ENCODE measurements at regions not wholly inside any gene's neighbourhood (a gene's known extent, or its start where the extent isn't known, plus 50 kb on each side); places are given as distances from the start of the nearest gene placed in this dataset.
A peak's percentile ranks its signal among the peaks of the same experiment; 100 is the strongest.

DNA sequence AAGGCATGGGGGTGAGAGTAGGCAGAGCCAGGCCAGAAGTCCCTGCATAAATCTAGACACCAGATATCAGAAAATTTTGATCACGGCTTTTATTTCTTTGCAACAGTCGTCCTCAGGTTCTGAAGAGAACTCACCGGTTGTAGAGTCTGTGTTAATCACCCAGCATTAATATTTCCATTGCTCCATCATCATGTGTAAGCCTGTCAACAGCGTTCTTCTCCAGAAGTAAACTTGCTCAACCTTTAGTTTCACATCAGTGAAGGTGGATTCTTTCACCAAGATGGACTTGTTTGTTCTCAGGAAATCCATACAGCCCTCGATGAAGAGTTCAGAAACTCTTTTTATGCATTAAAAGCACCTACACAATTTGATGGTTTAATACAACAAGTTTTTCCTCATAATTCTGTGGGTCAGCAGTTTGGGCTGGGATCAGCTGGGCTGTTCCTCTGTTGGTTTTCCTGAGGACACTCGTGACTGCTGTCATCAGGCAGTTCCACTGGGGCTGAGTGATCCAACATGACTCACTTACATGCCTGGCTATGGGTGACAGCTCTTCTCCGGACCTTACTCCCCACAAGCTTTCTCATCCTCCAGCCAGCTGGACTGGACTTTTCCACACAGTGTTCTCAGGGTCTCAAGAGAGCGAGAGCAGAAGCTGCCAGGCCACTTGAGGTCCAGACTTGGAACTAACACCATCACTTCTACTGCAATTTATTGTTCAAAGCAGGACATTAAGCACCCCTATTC lies 303.4 kb downstream of the ZNF621 start:
- no peak for DNase-seq

DNA sequence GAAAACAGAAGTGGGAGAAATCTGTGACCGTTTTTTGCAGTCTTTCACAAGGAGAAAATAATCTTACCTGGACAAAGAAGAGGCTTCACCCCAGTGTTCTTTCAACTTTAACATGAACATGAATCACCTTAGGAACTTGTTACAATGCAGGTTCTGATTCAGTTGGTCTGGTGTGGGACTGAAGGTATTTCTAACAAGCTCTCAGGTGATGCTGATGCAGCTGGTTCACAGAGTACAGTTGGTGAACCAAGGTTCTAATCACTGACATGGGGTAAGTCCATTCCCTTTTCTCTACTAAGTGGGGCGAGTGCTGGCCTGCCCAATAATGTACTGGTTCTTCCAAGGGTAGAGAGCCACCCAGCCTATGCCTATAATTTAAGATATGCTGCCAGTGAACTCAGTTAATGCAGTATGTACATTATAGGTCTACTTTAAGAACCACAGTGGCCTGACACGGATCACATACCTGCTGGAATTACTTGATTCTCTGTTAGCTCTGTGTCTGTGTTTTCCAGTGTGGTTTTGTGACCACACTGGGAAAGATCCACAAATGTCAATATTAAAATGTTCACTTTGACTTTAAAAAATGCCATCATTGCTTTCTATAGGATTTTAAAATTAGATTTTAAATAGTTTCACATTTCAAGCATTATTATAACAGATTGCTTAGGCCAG lies 304.1 kb downstream of the ZNF621 start:
- no peak for DNase-seq

DNA sequence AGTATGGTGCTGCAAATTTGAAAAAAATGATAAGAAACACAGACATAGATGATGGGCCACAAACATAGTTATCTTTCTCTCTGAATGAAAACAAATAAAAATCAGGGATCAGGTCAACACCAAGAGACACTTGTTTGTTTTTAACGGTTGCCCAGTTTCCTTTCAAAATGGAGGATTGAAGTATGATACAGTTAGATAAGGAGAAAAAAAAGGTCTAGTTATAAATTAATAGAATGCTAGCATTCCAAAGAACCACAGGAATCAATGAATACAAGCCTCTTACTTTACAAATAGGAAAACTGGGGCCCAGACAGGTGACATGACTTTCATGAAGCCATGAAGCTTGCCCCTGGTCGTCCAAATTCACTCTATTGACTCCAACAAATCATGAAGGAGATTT lies 305.1 kb downstream of the ZNF621 start:
- no peak for DNase-seq

DNA sequence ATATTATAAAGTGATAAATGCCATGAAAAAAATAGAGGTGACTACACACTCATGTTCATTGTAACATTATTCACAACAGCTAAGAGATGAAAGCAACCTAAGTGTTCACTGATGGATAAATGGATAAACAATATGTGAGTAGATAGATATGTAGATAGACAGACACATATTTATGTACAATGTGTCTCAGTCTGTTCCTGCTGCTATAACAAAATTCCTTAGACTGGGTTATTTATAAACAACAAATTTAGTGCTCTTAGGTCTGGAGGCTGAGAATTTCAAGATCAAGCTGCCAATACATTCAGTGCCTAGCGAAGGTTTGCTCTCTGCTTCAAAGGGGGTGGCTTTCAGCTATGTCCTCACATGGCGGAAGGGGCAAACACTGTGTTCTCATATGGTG lies 312.5 kb downstream of the ZNF621 start:
- DNase-seq, result no peak

DNA sequence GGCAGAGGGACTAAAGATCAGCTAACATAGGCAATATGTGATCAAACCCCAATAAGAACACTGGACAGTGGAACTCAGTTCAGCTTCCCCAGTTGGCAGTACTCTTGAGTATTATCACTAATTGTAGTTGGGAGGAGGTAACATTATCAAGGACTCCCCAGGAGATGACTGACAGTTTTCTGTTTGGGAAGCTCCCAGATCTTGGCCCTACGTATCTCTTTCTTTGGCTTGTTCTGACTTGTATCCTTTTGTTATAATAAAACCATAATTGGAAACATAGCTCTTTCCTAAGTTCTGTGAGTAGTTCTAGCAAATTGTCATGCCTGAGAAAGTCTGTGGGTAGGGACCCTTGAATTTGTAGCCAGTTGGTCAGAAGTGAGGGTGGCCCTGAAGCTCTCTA lies 316.4 kb downstream of the ZNF621 start:
- no peak for DNase-seq

DNA sequence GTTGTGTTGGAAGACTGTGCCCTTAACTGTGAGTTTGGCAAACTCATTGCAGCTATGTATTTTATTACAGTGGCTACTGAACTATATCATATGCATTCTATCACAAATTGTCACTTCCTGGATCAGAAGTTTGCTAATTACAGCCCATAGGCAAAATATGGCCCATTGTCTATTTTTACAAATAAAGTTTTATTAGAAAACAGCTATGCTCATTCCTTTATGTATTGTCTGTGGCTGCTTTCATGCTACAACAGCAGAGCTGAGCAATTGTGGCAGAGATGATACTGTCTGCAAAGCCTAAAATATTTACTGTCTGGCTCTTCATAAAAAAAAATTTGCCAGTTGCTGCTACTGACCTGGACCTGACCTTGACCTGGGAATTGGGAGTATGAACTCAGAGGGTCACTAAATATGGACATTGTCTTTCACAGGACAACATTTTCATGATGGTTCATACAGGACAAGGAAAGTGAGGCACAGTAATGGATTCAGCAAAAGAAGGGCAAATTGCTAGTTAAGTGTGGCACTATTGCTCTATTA lies 316.9 kb downstream of the ZNF621 start:
- no peak for DNase-seq

DNA sequence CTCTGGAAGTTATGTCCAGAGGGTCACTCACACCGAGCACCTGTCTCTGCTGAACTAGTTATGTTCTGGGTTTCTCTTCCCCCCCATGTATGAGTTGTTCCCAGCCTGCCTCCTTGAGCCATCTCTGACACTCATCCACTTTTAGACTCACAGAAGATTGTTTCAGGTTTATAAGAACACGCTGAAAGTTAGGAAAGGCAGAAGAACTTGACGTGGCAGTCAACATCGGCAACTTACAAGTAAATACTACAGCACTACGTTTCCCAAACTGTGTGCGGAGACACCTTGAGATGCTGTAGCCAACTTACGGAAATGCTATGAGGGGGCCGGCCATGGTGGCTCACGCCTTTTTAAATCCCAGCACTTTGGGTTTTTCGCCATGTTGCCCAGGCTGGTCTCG lies 318.0 kb downstream of the ZNF621 start:
- DNase-seq, result no peak

DNA sequence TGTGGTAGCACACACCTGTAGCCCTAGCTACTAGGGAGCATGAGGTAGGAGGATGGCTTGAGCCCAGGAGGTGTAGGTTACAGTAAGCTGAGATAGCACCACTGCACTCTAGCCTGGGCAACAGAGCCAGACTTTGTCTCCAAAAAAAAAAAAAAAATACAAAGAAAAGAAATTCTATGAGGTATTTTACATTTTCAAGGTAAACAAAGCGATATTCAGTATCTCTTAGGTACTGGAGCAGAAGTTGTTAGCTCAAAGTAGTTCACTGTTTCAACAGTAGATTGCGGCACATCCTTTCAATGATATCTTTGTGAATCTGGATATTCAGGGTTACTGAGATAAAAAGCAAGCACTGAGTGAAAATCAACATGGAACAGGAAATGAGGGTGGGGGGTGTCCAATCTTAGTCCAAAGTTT lies 318.5 kb downstream of the ZNF621 start:
- no peak for DNase-seq

DNA sequence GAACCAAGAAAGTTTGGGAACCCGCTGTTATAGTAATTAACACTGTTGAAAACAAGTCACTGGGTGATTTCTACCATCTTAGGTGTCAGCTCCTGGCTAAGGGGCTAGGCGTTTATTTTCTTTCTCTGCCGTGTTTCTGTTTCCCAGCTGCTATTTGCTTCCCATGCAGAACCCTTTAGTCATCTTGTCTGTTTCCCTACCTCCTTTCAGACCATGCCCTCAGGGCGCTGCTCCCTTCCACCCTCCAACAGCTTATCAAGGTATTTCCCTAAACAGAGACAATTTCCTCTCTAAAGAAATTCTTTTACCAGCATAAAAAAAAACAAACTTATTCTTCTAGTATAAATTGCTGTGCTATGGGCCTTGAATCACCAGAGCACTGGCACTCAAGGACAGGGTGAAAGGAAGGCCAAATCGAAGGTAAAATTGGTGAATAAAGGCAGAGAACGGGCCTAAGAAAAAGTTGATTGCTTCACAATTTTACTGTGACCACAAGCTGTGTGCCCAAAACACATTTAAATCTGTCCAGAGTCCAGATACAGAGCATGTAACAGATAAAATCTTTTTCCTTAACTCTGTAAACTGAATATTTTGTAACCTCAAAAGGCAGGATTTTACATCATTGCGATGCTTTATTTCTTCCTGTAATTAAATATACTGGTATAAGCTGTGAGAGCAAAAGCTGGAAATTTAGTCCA lies 319.2 kb downstream of the ZNF621 start:
- peak in 1 of 3 experiments; percentile 7 for DNase-seq

DNA sequence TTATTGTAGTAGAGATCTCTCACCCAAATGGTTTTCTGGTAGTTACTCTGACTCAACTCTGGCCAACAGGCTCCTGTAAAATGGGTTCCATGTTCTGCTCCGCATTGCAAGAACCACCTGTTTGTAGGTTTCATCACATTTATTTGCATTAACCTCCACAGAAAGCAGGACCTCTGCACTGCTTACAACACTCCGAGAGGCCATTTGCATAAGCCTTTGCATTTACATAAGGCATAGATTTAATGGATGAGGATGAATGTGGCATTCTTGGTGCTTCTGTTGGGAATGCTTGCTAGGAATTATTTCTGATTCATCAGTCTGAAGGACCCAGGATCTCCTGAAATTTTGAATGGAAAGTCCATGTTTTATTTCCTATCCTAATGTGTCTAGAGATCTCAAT lies 320.1 kb downstream of the ZNF621 start:
- DNase-seq, result no peak

DNA sequence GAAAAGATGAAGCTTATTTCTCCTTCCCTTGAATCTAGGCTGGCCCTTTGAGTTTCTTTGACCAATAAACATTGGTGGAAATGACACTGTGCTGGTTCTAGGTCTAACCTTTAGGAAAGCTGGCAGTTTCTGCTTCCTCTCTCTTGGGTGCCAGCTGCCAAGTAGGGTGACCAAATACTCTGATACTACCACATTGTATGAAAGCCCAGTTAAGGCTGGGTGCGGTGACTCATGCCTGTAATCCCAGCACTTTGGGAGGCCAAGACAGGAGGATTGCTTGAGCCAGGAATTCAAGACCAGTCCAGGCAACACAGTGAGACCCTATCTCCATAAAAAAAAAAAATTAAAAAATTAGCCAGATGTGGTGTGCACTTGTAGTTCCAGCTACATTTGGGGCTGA lies 320.7 kb downstream of the ZNF621 start:
- DNase-seq, result no peak

DNA sequence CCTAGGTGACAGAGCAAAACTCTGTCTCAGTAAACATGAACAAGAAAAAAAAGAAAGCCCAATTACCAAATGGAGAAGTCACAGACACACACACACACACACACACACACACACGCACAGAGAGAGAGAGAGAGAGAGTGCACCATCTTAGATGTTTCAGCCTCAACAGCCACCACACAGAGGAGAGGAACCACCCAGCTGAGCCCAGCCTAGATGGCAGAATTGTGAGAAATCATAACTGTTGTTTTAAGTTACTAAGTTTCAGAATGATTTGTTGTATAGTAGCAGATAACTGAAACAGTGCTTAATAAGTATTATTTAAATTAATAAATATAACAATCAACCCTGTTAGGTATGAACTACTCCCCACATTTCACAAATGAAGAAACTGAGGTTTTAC lies 321.2 kb downstream of the ZNF621 start:
- DNase-seq, result no peak

DNA sequence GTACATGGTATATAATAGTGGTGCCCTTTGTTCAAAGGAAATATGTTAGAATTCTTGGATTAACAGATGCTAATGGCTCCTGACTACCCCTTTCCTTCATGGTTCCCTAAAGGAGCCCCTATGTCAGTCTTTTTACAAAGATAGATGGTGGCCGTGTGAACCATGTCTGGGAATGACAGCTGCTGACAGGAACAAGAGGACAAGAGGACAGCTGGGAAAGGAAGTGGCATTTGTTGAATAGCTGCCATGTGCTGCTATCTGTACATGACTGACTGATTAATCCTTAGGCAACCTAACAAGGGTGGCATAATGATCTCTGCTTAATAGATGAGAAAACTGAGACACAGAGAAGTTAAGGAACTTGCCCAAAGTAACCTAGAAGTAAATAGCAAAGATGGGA lies 321.7 kb downstream of the ZNF621 start:
- no peak for DNase-seq

DNA sequence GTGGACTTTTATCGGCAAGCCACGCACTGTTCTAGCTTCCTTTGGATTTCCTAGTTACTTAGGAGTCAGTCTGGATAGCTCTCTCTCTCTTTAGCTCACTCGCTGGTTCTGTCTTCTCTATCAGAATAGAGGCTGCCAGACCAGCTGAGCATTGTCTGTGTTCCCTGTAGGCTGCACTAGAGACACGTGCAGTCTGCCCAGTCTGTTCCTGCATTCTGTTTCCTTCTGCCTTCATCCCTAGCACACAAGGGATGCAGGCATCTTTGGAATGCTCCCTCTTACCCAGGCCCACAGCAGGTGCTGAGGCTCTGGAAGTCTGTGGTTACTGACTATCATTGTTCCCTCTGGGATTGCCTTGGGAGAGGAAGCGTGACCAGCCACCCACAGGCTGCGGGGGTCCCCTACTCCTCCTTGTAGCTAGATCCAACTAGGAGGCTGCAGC lies 322.8 kb downstream of the ZNF621 start:
- no peak for DNase-seq

DNA sequence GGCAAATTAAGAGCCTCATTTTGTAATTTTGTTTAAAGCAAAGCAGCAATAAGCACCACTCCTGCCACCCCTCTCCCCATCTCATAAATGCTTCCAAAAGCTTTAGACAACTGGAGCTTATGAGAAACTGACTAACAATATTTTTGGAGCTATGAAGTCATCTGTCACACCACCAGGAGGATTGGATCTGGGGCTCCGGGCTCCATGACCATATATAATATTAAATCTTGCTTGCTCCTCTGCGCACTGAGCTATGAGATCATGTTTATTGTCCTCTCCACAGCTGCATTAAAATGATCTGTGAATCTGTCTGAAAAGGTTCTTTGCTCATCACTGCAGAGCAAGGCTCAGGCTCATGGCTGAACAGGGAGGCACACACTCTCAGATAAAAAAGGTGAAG lies 323.7 kb downstream of the ZNF621 start:
- DNase-seq, result no peak

DNA sequence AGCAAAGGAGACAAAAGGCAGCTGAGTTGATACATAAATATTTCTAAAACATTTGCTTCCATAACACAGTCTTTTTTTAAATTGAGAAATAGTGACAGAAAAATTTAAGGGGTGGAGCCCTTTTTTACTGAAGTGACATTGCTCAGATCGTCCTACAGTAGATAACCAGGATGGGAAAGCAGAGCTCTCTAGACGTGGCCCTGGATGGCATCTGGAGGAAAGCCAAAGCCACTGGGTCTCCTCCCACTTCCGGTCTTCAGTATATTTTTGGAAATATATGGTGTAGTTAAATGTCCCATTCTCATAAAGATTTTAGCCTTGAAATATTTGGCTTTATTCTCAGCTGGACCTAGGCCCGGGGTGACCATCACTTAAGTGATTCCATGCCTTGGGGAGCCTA lies 326.1 kb downstream of the ZNF621 start:
- DNase-seq, result no peak

DNA sequence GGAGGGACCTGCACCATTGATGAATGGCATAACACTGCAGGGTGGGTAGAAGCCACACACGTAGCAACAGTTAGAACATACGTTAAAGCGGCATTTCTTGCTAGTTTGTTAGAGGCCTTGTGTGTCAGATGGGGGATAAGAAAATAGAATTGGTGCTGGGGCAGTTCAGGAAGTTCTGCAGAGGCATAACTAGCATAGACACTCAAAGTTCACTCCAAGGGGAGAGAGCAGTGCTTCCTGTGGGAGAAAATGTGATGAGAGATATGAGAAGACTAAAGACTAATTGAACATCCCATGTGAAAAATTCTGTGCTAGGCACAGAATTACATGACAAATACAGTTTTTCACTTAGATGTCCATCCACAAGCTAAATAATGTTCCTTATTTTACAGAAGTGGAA lies 327.1 kb downstream of the ZNF621 start:
- no peak for DNase-seq

DNA sequence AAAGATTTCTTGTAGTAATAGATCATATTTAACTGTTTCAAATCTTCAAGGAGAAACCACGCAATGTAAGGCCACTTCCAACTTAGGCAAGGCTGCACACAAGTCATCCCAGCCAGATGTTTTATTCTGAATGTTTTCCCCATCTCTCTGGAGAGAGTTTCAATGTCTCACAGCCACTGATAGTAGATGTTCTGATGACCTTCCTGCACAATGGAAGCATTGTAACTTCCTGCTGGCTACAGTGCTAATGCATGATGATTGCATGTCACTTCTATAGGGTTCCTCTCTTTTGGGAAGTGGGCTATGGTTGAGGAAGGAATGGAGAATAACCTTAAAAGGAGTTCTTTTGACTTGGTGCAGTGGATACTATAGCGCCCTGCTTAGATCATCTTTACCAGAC lies 328.0 kb downstream of the ZNF621 start:
- DNase-seq, result no peak

DNA sequence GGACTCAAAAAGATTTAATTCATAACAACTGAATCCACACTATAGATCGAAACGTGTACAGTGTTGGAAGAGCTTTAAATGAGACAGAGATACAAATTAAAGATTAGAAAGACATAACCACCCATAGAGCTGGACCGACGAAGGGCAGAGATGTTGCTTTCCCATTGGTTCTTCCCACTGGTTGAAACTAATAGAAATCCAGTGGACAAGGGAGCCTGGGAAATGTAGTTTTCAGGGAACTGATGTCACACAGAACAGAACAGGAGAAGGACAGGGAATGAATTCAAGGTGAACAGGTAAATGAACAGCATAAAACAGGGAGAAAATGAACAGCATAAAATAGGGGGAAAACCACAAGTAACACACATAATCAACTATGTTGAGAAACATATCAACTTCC lies 328.7 kb downstream of the ZNF621 start:
- no peak for DNase-seq

DNA sequence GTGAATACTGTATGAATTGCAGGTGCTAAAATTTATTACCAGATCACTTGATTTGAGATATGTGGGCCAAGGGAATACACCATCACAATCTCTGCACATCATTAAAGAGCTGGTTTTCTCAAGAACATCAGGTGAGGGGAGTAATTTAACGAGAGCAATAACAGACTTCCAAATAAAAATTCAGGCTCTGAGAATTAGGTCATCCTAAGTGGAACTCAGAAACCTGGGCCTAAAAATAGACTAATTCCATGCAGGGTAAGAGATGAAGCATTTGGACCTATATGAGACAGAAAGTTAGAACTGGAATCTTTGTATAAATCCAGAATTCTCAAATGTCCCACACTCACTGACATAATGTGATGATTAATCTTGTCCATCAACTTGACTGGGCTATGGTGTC lies 331.1 kb downstream of the ZNF621 start:
- DNase-seq, result no peak

DNA sequence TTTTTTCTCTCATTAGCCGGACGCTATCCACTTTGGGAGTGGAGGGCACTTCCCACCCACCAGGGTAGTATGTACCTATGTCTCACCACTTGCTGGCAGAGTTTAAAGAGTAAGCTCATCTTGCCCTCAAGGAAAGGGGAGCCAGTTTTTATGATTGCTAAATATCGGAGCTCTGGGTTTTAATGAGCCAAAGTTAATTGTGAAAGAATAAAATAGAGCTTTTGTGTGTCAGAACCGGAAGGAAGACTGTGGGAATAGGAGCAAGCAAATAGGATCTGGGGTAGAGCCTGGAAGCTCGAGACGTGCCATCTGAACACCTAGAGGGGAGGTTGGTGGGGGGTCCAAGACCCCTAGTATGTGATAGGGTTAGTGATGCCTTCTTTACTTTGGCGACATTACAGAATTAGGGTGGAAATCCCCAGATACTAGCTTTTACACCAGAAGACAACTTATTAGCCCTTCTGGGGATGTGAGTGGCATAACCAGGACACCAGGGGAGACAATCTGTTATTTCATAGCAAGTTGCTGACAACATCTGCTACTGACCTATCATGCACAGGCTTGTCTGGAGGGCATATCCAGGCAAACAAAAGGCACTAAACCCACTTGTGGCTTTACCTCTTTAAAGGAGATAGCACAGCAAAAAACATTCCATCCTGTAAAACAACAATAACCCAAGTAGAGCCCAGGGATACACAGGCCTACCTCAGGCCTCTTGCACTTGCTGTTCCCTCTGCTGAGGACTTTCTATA lies 333.8 kb downstream of the ZNF621 start:
- no peak for DNase-seq

DNA sequence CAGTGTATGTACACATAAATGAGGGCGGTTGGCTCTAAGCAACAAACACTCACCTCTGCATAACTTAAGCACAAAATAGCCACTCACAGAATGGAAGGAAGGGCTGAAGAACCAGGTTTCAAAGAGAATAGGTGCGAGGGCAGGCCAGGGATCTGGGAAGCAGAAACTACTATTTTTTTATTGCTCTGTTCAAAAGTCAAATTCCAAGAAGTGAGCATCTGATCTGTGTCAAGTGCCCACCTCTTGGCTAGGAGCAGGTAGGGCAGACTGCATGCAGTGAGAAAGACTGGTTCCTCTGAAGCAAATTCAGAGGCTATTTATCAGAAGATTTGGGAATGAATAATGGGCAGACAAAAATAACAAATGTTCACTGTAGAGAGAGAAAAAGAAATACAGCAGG lies 336.4 kb upstream of the CTNNB1 start:
- no peak for DNase-seq

DNA sequence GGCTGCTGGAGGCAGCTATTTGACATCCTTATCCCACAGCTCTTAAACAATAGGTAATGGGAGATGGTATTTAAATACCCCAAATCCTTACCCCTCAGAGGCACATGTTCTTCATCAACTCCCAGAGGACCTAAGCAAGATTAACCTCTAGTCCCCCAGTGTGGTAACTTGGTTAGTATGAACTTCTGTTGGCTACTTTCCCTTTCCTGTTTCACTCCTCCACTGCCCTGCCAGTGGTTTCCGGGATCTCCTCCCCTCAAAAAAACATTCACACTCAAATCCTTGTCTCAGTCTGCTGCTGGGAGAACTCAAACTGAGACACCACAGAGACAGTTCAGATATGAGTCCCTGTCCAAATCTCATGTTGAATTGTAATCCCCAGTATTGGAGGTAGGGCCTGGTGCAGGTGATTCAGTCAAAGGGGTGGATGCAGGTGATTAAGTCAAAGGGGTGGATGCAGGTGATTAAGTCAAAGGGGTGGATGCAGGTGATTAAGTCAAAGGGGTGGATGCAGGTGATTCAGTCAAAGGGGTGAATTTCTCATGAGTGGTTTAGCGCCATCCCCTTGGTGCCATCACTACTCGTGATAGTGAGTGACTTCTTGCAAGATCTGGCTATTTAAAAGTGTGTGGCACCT lies 335.0 kb upstream of the CTNNB1 start:
- no peak for DNase-seq
